ENCODE measurements at regions not wholly inside any gene's neighbourhood (a gene's known extent, or its start where the extent isn't known, plus 50 kb on each side); places are given as distances from the start of the nearest gene placed in this dataset.

- H3K4me2 ChIP-seq (ENCODE audit: insufficient read depth, insufficient read length, low read length): no peak overlapping the region
- H2AK5ac ChIP-seq (ENCODE audit: insufficient read length, low read length): no peak overlapping the region
- H3K4me1 Mint-ChIP-seq: no peaks in the 10 kb centered on the region; a peak in 1 of 4 replicates
- H3K9me3 ChIP-seq (ENCODE audit: control insufficient read depth, low read depth, low read length): peaks cover 7% of the 10 kb centered on the region
- H3K27ac ChIP-seq (ENCODE audit: insufficient read length, low read depth, low read length): no peak overlapping the region
- H3K18ac ChIP-seq (ENCODE audit: insufficient read length, low read depth, low read length): no peak overlapping the region
- H4K20me1 ChIP-seq (ENCODE audit: control insufficient read depth, insufficient read depth, insufficient read length): no peaks in the 10 kb centered on the region
- H4K8ac ChIP-seq (replicated peaks; ENCODE audit: insufficient read length, low read depth, low read length): no peak overlapping the region
- H2BK5ac ChIP-seq (ENCODE audit: insufficient read length, low read length): no peak overlapping the region
- H3K4me3 Mint-ChIP-seq: no peak overlapping the region
- no peak overlapping the region for H2AFZ ChIP-seq (ENCODE audit: low read length)
- H3K27ac Mint-ChIP-seq: no peak overlapping the region
- H3K56ac ChIP-seq (ENCODE audit: insufficient read length, low read depth, low read length): no peak overlapping the region
- no peaks in the 10 kb centered on the region for H3K4me1 ChIP-seq (ENCODE audit: insufficient read depth, low read length)
- H3K79me1 ChIP-seq (ENCODE audit: insufficient read depth, low read depth, low read length, poor library complexity, severe bottlenecking): no peaks in the 10 kb centered on the region
- peaks cover 2% of the 10 kb centered on the region for H3K27me3 Mint-ChIP-seq (ENCODE audit: low read depth)
- no peaks in the 10 kb centered on the region for H3K27me3 ChIP-seq (ENCODE audit: insufficient read depth, low read length)
- no peak for DNase-seq
- no peak overlapping the region for H3K23ac ChIP-seq (ENCODE audit: insufficient read length, low read depth, low read length)
- H2BK12ac ChIP-seq (ENCODE audit: insufficient read length, low read depth, low read length): no peak overlapping the region
- H2BK15ac ChIP-seq (ENCODE audit: low read depth, low read length): no peak overlapping the region
- H3K4ac ChIP-seq (ENCODE audit: low read depth, low read length): no peak overlapping the region
- H2BK120ac ChIP-seq (ENCODE audit: low read depth, low read length, poor library complexity, severe bottlenecking): no peak overlapping the region
- H3K79me2 ChIP-seq (ENCODE audit: insufficient read depth, low read length): no peaks in the 10 kb centered on the region
- H3K14ac ChIP-seq (ENCODE audit: insufficient read depth, low read length): no peak overlapping the region
- H3K9me3 Mint-ChIP-seq: peaks cover 18 to 20% of the 10 kb centered on the region in 2 experiments
- H4K91ac ChIP-seq (ENCODE audit: insufficient read length, low read depth, low read length): no peak overlapping the region
- no peak overlapping the region for H2BK20ac ChIP-seq (ENCODE audit: low read depth, low read length, poor library complexity, severe bottlenecking)
- H4K5ac ChIP-seq (ENCODE audit: insufficient read length, low read depth, low read length): no peak overlapping the region
- H3K36me3 Mint-ChIP-seq (ENCODE audit: insufficient read depth in 1 of 3, low read depth in 3 of 3): no peaks in the 10 kb centered on the region; a peak in 3 of 7 replicates
- no peaks in the 10 kb centered on the region for H3K23me2 ChIP-seq (ENCODE audit: insufficient read length, low read depth, low read length, poor library complexity, severe bottlenecking)
- H3K9ac ChIP-seq (ENCODE audit: extremely low read depth, insufficient read length, low read length): no peak overlapping the region
- TF ChIP-seq, protein P1, sequence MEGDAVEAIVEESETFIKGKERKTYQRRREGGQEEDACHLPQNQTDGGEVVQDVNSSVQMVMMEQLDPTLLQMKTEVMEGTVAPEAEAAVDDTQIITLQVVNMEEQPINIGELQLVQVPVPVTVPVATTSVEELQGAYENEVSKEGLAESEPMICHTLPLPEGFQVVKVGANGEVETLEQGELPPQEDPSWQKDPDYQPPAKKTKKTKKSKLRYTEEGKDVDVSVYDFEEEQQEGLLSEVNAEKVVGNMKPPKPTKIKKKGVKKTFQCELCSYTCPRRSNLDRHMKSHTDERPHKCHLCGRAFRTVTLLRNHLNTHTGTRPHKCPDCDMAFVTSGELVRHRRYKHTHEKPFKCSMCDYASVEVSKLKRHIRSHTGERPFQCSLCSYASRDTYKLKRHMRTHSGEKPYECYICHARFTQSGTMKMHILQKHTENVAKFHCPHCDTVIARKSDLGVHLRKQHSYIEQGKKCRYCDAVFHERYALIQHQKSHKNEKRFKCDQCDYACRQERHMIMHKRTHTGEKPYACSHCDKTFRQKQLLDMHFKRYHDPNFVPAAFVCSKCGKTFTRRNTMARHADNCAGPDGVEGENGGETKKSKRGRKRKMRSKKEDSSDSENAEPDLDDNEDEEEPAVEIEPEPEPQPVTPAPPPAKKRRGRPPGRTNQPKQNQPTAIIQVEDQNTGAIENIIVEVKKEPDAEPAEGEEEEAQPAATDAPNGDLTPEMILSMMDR (conservative IDR thresholded peaks at IDR 0.05): no peak
- H3T11ph ChIP-seq (ENCODE audit: low read length): no peak overlapping the region
Observed at GRCh38 chr16:80226499-80226898, 314.3 kb upstream of the DYNLRB2 start.

Measured in H9 (cell line).